Smooth muscle cell (in vitro differentiated cells): ENCODE measurements at regions not wholly inside any gene's neighbourhood (a gene's known extent, or its start where the extent isn't known, plus 50 kb on each side); places are given as distances from the start of the nearest gene placed in this dataset.

Experiments
- DNase-seq: peaks from one replicate; lab custom pipeline; 2025; ENCODE audit not compliant: unreplicated experiment; lab: John Stamatoyannopoulos, UW
- H2AFZ ChIP-seq: fragments of 200-600 bp; sonication (generic); 2 replicates; pipeline ENCODE4 v1.6.0; 2016; ENCODE audit warnings: antibody characterized with exemption, low read depth, mild to moderate bottlenecking
- H3F3A ChIP-seq: fragments of 200-600 bp; sonication (generic); 2 replicates; pipeline ENCODE4 v1.6.0; 2017; ENCODE audit warnings: antibody characterized with exemption, low read depth
- H3K27ac ChIP-seq: fragments of 200-600 bp; sonication (generic); 2 replicates; pipeline ENCODE4 v1.5.1; 2016; ENCODE audit warnings: low read depth, mild to moderate bottlenecking
- H3K27me3 ChIP-seq: fragments of 200-600 bp; sonication (generic); 2 replicates; pipeline ENCODE4 v1.6.1; 2016; ENCODE audit warnings: low read depth, mild to moderate bottlenecking
- H3K36me3 ChIP-seq: fragments of 200-600 bp; sonication (generic); 2 replicates; pipeline ENCODE4 v1.5.1; 2016; ENCODE audit warnings: low read depth
- H3K4me1 ChIP-seq: fragments of 200-600 bp; sonication (generic); 2 replicates; pipeline ENCODE4 v1.5.1; 2016; ENCODE audit warnings: low read depth
- H3K4me2 ChIP-seq: fragments of 200-600 bp; sonication (generic); 2 replicates; pipeline ENCODE4 v1.6.0; 2016; ENCODE audit warnings: mild to moderate bottlenecking
- H3K4me3 ChIP-seq: fragments of 200-600 bp; sonication (generic); 2 replicates; pipeline ENCODE4 v1.5.1; 2016; ENCODE audit warnings: mild to moderate bottlenecking
- H3K79me2 ChIP-seq: fragments of 200-600 bp; sonication (generic); 2 replicates; pipeline ENCODE4 v1.6.0; 2016; ENCODE audit warnings: low read depth, mild to moderate bottlenecking
- H3K9ac ChIP-seq: fragments of 200-600 bp; sonication (generic); 2 replicates; pipeline ENCODE4 v1.6.0; 2016; ENCODE audit warnings: low read depth
- H3K9me3 ChIP-seq: fragments of 200-600 bp; sonication (generic); replicated peaks from 2 replicates; pipeline ENCODE4 v1.5.1; 2016; ENCODE audit warnings: low read depth
- H4K20me1 ChIP-seq: fragments of 200-600 bp; sonication (generic); 2 replicates; pipeline ENCODE4 v1.6.0; 2016; ENCODE audit warnings: low read depth
- CTCF ChIP-seq: fragments of 200-600 bp; sonication (generic); IDR thresholded peaks from 2 replicates; pipeline ENCODE4 v1.5.1; 2017; ENCODE audit warnings: borderline replicate concordance, mild to moderate bottlenecking, antibody characterized with exemption; ENCODE audit not compliant: insufficient read depth, poor library complexity, severe bottlenecking
- WGBS: methylation state at CpG from one replicate; pipeline ENCODE4 v1.1.7; 2016; ENCODE audit warnings: low lambda C conversion rate; 5-methylcytosine and 5-hydroxymethylcytosine counted together

GRCh38 chr4:125369098-125369497 is 54.3 kb downstream of the FAT4 start:
- Histone ChIP-seq H3K4me2 (peak overlapping the region; percentile 58), H3K79me2 (no peaks in the 10 kb centered on the region), H3K27me3 (no peaks in the 10 kb centered on the region), H3K9me3 (no peaks in the 10 kb centered on the region), H3K4me1 (no peaks in the 10 kb centered on the region), H3K9ac (no peak overlapping the region), H3F3A (no peaks in the 10 kb centered on the region), H4K20me1 (no peaks in the 10 kb centered on the region), H3K36me3 (no peaks in the 10 kb centered on the region), H3K27ac (peak overlapping the region; percentile 33), H2AFZ (no peak overlapping the region), H3K4me3 (peak overlapping the region; percentile 35)
- no peak for TF ChIP-seq CTCF
- no peak for DNase-seq
- 98% methylated on average over 2 of the region's 2 CpGs for WGBS

GRCh38 chr4:125370478-125370877 is 55.7 kb downstream of the FAT4 start:
- no peaks in the 10 kb centered on the region for H3K79me2 ChIP-seq
- H3K27me3 ChIP-seq, result no peaks in the 10 kb centered on the region
- H3K9me3 ChIP-seq, result no peaks in the 10 kb centered on the region
- H3K4me2 ChIP-seq, result no peak overlapping the region
- no peaks in the 10 kb centered on the region for H4K20me1 ChIP-seq
- H3F3A ChIP-seq, result no peaks in the 10 kb centered on the region
- H3K27ac ChIP-seq, result no peak overlapping the region
- no peaks in the 10 kb centered on the region for H3K36me3 ChIP-seq
- no peak for TF ChIP-seq CTCF
- no peak overlapping the region for H2AFZ ChIP-seq
- DNase-seq, result no peak
- H3K4me3 ChIP-seq, result no peak overlapping the region
- H3K4me1 ChIP-seq, result no peaks in the 10 kb centered on the region
- H3K9ac ChIP-seq, result no peak overlapping the region
- 98% methylated on average over 2 of the region's 2 CpGs for WGBS

- Histone ChIP-seq H3K4me3 (no peak overlapping the region), H3K27ac (no peak overlapping the region), H3K9ac (no peak overlapping the region), H3K79me2 (peaks cover 4% of the 10 kb centered on the region), H2AFZ (no peak overlapping the region), H3K9me3 (no peaks in the 10 kb centered on the region), H3F3A (no peaks in the 10 kb centered on the region), H3K4me1 (no peaks in the 10 kb centered on the region), H3K36me3 (no peaks in the 10 kb centered on the region), H3K4me2 (no peak overlapping the region), H4K20me1 (no peaks in the 10 kb centered on the region), H3K27me3 (no peaks in the 10 kb centered on the region)
- TF ChIP-seq CTCF, result no peak
- WGBS, result 63% methylated on average over 1 of the region's 1 CpG
- no peak for DNase-seq
These were observed 68.2 kb downstream of the FAT4 start for GRCh38 chr4:125382995-125383394.

- Histone ChIP-seq H3K79me2 (no peaks in the 10 kb centered on the region), H3K27ac (no peak overlapping the region), H3K9ac (no peak overlapping the region), H2AFZ (no peak overlapping the region), H3K9me3 (no peaks in the 10 kb centered on the region), H4K20me1 (no peaks in the 10 kb centered on the region), H3K4me1 (peaks cover 14% of the 10 kb centered on the region), H3F3A (peaks cover 3% of the 10 kb centered on the region), H3K4me3 (no peak overlapping the region), H3K4me2 (no peak overlapping the region), H3K27me3 (no peaks in the 10 kb centered on the region), H3K36me3 (no peaks in the 10 kb centered on the region)
- TF ChIP-seq CTCF, result no peak
- no peak for DNase-seq
These were observed 73.0 kb downstream of the FAT4 start for GRCh38 chr4:125387770-125388169.
